ENCODE measurements at regions not wholly inside any gene's neighbourhood (a gene's known extent, or its start where the extent isn't known, plus 50 kb on each side); places are given as distances from the start of the nearest gene placed in this dataset.

DNA sequence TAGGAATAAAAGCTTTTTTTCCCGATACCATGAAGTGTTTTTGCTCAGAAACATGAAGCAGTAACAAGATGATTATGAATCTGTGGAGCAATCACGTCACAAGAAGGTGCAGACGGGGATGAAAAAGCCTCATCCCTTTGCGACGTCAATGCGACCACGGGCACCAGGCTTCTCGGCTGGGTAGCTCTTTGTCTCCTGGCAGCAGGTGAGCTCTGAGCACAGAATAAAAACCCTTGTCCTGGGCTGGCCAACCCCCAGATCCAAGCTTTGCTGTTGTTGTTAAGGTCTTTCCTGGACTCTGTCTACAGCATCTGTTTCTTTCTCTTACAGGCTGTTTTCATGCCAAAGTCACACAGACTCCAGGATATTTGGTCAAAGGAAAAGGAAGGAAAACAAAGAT lies 113.8 kb downstream of the ANKRD18B start:
- H3K27me3 ChIP-seq, result peaks cover 0 to 83% (median 57%) of the 10 kb centered on the region in 7 donors
- TF ChIP-seq, protein P1, sequence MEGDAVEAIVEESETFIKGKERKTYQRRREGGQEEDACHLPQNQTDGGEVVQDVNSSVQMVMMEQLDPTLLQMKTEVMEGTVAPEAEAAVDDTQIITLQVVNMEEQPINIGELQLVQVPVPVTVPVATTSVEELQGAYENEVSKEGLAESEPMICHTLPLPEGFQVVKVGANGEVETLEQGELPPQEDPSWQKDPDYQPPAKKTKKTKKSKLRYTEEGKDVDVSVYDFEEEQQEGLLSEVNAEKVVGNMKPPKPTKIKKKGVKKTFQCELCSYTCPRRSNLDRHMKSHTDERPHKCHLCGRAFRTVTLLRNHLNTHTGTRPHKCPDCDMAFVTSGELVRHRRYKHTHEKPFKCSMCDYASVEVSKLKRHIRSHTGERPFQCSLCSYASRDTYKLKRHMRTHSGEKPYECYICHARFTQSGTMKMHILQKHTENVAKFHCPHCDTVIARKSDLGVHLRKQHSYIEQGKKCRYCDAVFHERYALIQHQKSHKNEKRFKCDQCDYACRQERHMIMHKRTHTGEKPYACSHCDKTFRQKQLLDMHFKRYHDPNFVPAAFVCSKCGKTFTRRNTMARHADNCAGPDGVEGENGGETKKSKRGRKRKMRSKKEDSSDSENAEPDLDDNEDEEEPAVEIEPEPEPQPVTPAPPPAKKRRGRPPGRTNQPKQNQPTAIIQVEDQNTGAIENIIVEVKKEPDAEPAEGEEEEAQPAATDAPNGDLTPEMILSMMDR (IDR thresholded peaks at IDR 0.05), result no peak
- 37 to 47% methylated on average over 8 of the region's 8 CpGs for WGBS, 2 donors
- DNase-seq (no peak), ATAC-seq (no peak)
- no peaks in the 10 kb centered on the region for H3K36me3 ChIP-seq
- H3K9me3 ChIP-seq, result no peaks in the 10 kb centered on the region
- H3K27ac ChIP-seq, result no peak overlapping the region
- intact Hi-C loops (cut with DNase I), result no loop called here
- peaks cover 0 to 3% (median 0%) of the 10 kb centered on the region in 9 donors for H3K4me1 ChIP-seq
- H3K4me3 ChIP-seq, result no peak overlapping the region

DNA sequence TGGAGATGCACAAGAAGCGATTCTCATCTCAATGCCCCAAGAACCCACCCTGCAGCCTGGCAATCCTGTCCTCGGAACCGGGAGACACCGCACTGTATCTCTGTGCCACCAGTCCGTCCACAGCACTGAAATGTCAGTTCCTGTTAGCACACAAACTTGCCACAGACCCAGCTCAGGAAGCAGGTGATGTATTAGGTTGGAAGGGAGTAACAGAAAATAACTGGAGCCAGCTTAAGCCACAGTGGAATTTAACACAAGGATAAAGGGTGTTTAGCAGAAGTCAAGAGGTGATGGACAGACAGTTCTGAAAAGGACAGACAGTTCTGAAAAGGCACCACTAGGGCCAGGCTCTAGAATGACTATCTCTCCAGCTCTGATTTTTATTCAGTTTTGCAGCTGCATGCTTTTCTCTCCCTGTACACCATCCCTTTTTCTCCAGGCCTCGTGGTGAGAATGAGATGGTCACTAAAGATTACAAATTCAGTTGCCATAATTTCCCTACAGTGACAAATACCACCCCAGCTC lies 114.4 kb downstream of the ANKRD18B start:
- ATAC-seq (no peak), DNase-seq (no peak)
- intact Hi-C loops (cut with DNase I), result no loop called here
- Histone ChIP-seq H3K9me3 (no peaks in the 10 kb centered on the region), H3K27ac (no peak overlapping the region), H3K4me3 (no peak overlapping the region), H3K36me3 (no peaks in the 10 kb centered on the region), H3K27me3 (peaks cover 0 to 86% (median 52%) of the 10 kb centered on the region in 7 donors), H3K4me1 (peaks cover 0 to 3% (median 0%) of the 10 kb centered on the region in 9 donors)
- TF ChIP-seq, protein P1 (IDR thresholded peaks at IDR 0.05), result no peak
- WGBS, 2 donors, result 56 to 63% methylated on average over 6 of the region's 6 CpGs

DNA sequence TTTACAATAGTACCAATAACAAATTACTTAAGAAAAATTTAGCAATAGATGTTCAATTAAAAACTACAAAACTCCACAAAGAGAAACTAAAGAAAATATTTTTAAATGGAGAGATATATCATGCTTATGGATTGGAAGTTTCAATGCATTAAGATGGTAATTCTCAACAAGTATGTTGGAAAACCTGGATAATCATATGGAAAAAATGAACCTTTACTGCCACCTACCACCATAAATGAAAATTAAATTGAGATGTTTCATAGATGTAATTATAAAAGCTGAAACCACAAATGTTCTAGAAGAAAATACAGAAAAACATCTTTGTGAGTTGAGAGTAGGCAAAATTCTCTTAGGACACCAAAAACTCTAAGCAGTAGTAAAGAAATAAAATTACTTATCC lies 121.7 kb downstream of the ANKRD18B start:
- TF ChIP-seq, protein P1 (IDR thresholded peaks at IDR 0.05), result no peak
- peaks cover 0 to 37% (median 16%) of the 10 kb centered on the region in 7 donors for H3K27me3 ChIP-seq
- DNase-seq, result no peak
- no peaks in the 10 kb centered on the region for H3K4me1 ChIP-seq
- ATAC-seq, result no peak
- no peaks in the 10 kb centered on the region for H3K36me3 ChIP-seq
- H3K9me3 ChIP-seq, result no peaks in the 10 kb centered on the region
- no peak overlapping the region for H3K27ac ChIP-seq
- intact Hi-C loops (cut with DNase I), result no loop called here
- no peak overlapping the region for H3K4me3 ChIP-seq

DNA sequence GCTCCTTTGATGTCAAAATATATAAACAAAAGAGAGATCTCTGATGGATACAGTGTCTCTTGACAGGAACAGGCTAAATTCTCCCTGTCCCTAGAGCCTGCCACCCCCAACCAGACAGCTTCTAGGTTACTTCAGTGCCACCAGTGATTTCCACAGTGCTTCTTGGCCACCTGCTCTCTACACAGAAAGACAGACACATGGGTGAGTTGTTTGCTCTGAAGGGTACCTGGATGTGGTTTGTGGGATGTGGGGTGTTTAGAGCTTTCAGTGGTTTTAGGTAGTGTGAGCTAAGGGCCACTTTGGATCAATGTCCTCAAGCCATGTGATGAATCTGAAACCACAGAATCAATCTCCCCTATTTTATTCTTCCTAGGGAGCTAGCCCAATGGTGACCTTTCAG lies 125.4 kb downstream of the ANKRD18B start:
- Histone ChIP-seq H3K4me1 (no peaks in the 10 kb centered on the region), H3K9me3 (no peaks in the 10 kb centered on the region), H3K36me3 (no peaks in the 10 kb centered on the region), H3K27ac (no peak overlapping the region), H3K4me3 (no peak overlapping the region), H3K27me3 (peaks cover 0 to 44% (median 23%) of the 10 kb centered on the region in 7 donors)
- ATAC-seq, result no peak
- no peak for DNase-seq
- TF ChIP-seq, protein P1 (IDR thresholded peaks at IDR 0.05), result no peak
- intact Hi-C loops (cut with DNase I), result no loop called here
